ENCODE measurements at regions not wholly inside any gene's neighbourhood (a gene's known extent, or its start where the extent isn't known, plus 50 kb on each side); places are given as distances from the start of the nearest gene placed in this dataset.

DNA sequence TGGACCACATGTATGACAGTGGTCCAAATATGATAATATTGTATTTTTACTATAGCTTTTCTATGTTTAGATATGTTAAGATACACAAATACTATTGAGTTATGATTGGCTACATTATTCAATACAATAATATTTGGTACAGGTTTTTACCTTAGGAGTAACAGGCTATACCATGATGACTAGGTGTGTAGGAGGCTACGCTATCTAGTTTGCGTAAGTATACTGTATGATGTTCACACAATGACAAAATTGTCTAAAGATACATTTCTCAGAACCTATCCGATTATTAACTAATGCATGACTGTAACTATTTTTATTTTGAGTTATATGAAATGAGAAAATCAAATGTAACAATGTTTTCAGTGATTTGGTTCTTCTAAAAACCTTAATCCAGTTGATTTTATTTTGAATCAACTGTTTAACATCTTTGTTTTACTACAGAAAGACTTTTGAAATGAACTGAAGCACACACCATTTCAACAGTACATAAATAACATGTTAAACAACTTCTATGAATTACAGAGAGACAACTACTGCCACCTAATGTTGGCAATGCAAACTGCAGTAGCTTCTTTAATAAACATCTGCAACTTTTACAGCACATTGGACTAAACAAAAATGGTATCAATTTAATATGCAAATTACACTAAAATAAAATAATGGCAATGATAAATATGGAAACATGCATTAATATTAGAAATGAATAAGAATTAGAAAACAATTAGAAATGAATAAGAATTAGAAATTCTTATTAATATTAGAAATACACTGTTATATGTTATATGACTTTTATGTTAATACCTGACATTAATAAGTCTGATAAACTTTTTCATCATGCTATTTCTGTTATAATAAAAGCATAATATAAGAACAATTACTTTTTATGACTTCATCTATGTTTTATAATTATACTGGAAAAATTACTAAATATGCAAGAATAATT lies 255.7 kb downstream of the MBNL1 start:
- ChIA-PET RAD21 (ENCODE audit: low non-redundant PET in 1 of 2, low total read pairs in 2 of 2, uncharacterized antibody in 2 of 2, unreplicated experiment in 2 of 2) (no interaction called here), POLR2A (no interaction called here), CTCF (interaction anchor here (0.8 to 2.5 kb wide), 7 partner anchors 8 to 15 kb away, joined by 3 to 12 read pairs (median 4); no protein-coding TSS in a partner anchor)
- Histone ChIP-seq H4K20me1 (ENCODE audit: insufficient read depth) (no peaks in the 10 kb centered on the region), H3K9me2 (ENCODE audit: insufficient read depth) (no peaks in the 10 kb centered on the region), H3K4me2 (ENCODE audit: low read length) (no peak overlapping the region), H2AFZ (ENCODE audit: low read depth, low read length, poor library complexity, severe bottlenecking) (peak overlapping the region; percentile 85), H3K79me2 (ENCODE audit: insufficient read depth, low read length) (no peaks in the 10 kb centered on the region), H3K27ac (ENCODE audit: low read depth, low read length) (no peak overlapping the region), H3K4me1 (ENCODE audit: control insufficient read depth in 1 of 2, insufficient read depth in 2 of 2, low read length in 2 of 2) (no peaks in the 10 kb centered on the region), H3K9me3 (ENCODE audit: control insufficient read depth in 1 of 2, insufficient read depth in 1 of 2, low read depth in 1 of 2, low read length in 2 of 2) (no peaks in the 10 kb centered on the region), H3K36me3 (ENCODE audit: control insufficient read depth in 1 of 2, insufficient read depth in 2 of 2, low read length in 2 of 2) (no peaks in the 10 kb centered on the region), H3K27me3 (ENCODE audit: insufficient read depth, low read length) (no peaks in the 10 kb centered on the region), H3K9ac (ENCODE audit: low read length) (no peak overlapping the region), H3K4me3 (replicated peaks in 1 of 2; ENCODE audit: low read depth in 1 of 2, low read length in 2 of 2) (no peak overlapping the region)
- TF ChIP-seq, protein P1, sequence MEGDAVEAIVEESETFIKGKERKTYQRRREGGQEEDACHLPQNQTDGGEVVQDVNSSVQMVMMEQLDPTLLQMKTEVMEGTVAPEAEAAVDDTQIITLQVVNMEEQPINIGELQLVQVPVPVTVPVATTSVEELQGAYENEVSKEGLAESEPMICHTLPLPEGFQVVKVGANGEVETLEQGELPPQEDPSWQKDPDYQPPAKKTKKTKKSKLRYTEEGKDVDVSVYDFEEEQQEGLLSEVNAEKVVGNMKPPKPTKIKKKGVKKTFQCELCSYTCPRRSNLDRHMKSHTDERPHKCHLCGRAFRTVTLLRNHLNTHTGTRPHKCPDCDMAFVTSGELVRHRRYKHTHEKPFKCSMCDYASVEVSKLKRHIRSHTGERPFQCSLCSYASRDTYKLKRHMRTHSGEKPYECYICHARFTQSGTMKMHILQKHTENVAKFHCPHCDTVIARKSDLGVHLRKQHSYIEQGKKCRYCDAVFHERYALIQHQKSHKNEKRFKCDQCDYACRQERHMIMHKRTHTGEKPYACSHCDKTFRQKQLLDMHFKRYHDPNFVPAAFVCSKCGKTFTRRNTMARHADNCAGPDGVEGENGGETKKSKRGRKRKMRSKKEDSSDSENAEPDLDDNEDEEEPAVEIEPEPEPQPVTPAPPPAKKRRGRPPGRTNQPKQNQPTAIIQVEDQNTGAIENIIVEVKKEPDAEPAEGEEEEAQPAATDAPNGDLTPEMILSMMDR (IDR thresholded peaks at IDR 0.05 in 2 of 3, conservative IDR thresholded peaks at IDR 0.05 in 1 of 3; ENCODE audit: borderline replicate concordance in 1 of 3, insufficient read depth in 1 of 3, low read depth in 2 of 3, low read length in 2 of 3), result peak; percentile 40 to 88 (median 69); a peak in 5 of 6 replicates
- TF ChIP-seq ZFX (IDR thresholded peaks at IDR 0.05) (no peak), RAD21 (IDR thresholded peaks at IDR 0.05; ENCODE audit: low read depth) (peak; percentile 67)
- ATAC-seq, result peak; percentile 55; the same call in 1 of the 2 replicates
- intact Hi-C loops (cut with micrococcal nuclease), result loop anchor here (5.0 kb wide), 1 partner anchor 52 kb away; no protein-coding TSS in a partner anchor
- BruUV-seq (replicated peaks), result no TSS peak
- DNase-seq (ENCODE audit: low read depth, low spot score), result peak; percentile 33

DNA sequence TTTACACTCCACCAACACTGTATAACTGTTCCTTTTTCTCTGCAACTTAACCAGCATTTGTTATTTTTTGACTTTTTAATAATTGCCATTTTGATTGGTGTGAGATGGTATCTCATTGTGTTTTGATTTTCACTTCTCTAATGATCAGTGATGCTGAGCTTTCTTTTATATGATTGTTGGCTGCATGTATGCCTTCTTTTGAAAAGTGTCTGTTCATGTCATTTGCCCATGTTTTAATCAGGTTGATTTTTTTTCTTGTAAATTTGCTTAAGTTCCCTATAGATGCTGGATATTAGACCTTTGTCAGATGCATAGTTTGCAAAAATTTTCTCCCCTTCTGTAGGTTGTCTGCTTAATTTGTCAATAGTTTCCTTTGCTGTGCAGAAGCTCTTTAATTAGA lies 263.0 kb downstream of the MBNL1 start:
- Histone ChIP-seq H3K4me3 (replicated peaks in 1 of 2; ENCODE audit: low read depth in 1 of 2, low read length in 2 of 2) (no peak overlapping the region), H4K20me1 (ENCODE audit: insufficient read depth) (no peaks in the 10 kb centered on the region), H2AFZ (ENCODE audit: low read depth, low read length, poor library complexity, severe bottlenecking) (no peak overlapping the region), H3K27ac (ENCODE audit: low read depth, low read length) (no peak overlapping the region), H3K27me3 (ENCODE audit: insufficient read depth, low read length) (no peaks in the 10 kb centered on the region), H3K4me2 (ENCODE audit: low read length) (no peak overlapping the region), H3K9me2 (ENCODE audit: insufficient read depth) (no peaks in the 10 kb centered on the region), H3K4me1 (ENCODE audit: control insufficient read depth in 1 of 2, insufficient read depth in 2 of 2, low read length in 2 of 2) (no peaks in the 10 kb centered on the region), H3K79me2 (ENCODE audit: insufficient read depth, low read length) (no peaks in the 10 kb centered on the region), H3K9me3 (ENCODE audit: control insufficient read depth in 1 of 2, insufficient read depth in 1 of 2, low read depth in 1 of 2, low read length in 2 of 2) (no peaks in the 10 kb centered on the region), H3K36me3 (ENCODE audit: control insufficient read depth in 1 of 2, insufficient read depth in 2 of 2, low read length in 2 of 2) (no peaks in the 10 kb centered on the region), H3K9ac (ENCODE audit: low read length) (no peak overlapping the region)
- no peak for DNase-seq (ENCODE audit: low read depth, low spot score)
- no TSS peak for BruUV-seq (replicated peaks)
- intact Hi-C loops (cut with micrococcal nuclease), result no loop called here
- no peak for ATAC-seq
- RAD21 ChIA-PET (ENCODE audit: low non-redundant PET in 1 of 2, low total read pairs in 2 of 2, uncharacterized antibody in 2 of 2, unreplicated experiment in 2 of 2), result no interaction called here
- CTCF ChIA-PET, result no interaction called here
- POLR2A ChIA-PET, result no interaction called here
- TF ChIP-seq, protein P2, sequence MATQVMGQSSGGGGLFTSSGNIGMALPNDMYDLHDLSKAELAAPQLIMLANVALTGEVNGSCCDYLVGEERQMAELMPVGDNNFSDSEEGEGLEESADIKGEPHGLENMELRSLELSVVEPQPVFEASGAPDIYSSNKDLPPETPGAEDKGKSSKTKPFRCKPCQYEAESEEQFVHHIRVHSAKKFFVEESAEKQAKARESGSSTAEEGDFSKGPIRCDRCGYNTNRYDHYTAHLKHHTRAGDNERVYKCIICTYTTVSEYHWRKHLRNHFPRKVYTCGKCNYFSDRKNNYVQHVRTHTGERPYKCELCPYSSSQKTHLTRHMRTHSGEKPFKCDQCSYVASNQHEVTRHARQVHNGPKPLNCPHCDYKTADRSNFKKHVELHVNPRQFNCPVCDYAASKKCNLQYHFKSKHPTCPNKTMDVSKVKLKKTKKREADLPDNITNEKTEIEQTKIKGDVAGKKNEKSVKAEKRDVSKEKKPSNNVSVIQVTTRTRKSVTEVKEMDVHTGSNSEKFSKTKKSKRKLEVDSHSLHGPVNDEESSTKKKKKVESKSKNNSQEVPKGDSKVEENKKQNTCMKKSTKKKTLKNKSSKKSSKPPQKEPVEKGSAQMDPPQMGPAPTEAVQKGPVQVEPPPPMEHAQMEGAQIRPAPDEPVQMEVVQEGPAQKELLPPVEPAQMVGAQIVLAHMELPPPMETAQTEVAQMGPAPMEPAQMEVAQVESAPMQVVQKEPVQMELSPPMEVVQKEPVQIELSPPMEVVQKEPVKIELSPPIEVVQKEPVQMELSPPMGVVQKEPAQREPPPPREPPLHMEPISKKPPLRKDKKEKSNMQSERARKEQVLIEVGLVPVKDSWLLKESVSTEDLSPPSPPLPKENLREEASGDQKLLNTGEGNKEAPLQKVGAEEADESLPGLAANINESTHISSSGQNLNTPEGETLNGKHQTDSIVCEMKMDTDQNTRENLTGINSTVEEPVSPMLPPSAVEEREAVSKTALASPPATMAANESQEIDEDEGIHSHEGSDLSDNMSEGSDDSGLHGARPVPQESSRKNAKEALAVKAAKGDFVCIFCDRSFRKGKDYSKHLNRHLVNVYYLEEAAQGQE (IDR thresholded peaks at IDR 0.05; ENCODE audit: low read depth), result no peak
- TF ChIP-seq SIN3A (IDR thresholded peaks at IDR 0.05; ENCODE audit: low read depth), result no peak
- TF ChIP-seq RAD21 (IDR thresholded peaks at IDR 0.05; ENCODE audit: low read depth), result no peak
- TF ChIP-seq CEBPB (IDR thresholded peaks at IDR 0.05; ENCODE audit: low read depth), result no peak
- TF ChIP-seq ZFX (IDR thresholded peaks at IDR 0.05), result no peak
- TF ChIP-seq SP1 (IDR thresholded peaks at IDR 0.05; ENCODE audit: low read depth), result no peak
- no peak for TF ChIP-seq JUND (IDR thresholded peaks at IDR 0.05)
- TF ChIP-seq ELF1 (IDR thresholded peaks at IDR 0.05; ENCODE audit: borderline replicate concordance, low read depth), result no peak
- no peak for TF ChIP-seq EZH2 (IDR thresholded peaks at IDR 0.05)
- TF ChIP-seq YY1 (IDR thresholded peaks at IDR 0.05; ENCODE audit: extremely low read depth, insufficient replicate concordance, low read depth, low read length), result no peak
- no peak for TF ChIP-seq EGR1 (IDR thresholded peaks at IDR 0.05; ENCODE audit: low read depth)
- TF ChIP-seq SRF (IDR thresholded peaks at IDR 0.05; ENCODE audit: low read depth), result no peak
- no peak for TF ChIP-seq ZNF274 (IDR thresholded peaks at IDR 0.05; ENCODE audit: low read depth, low read length)
